Stimulated activated CD4-positive, alpha-beta T cell treated with anti-CD3 and anti-CD28 coated beads, Interleukin-1b, Interleukin-23, amount 100 ng/mL, for 1 hour (primary cell): ENCODE measurements at regions not wholly inside any gene's neighbourhood (a gene's known extent, or its start where the extent isn't known, plus 50 kb on each side); places are given as distances from the start of the nearest gene placed in this dataset.
"Not testable (repeated sequence)": the region's sequence is repeated elsewhere in the genome, so short reads cannot be mapped to it uniquely, and the experiment has no call there.

Experiments used
- DNase-seq, 2 donors: peaks; one replicate each; pipeline ENCODE4 v3.0.0-alpha.2; 2020; ENCODE audit warnings: low read depth in 2 of 2

DNA sequence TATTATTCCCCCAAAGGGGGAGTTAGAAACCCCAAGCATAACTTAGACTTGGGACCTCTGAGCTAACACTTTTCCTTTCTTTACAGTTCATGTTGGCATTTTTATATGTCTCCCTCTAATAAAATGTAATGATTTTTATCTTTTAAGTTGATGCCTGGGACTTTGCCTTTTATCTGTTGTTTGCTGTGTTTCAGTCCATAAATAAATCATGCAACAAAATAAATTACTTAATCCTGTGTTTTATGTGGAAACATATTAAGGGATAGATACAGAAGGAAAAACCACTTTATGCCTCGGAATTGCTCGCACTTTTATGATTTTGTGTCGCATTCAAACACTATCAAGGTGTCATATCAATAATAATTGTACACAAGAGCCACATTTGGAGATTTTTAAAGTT lies 93.7 kb upstream of the TBC1D5 start:
- DNase-seq: no peak

DNA sequence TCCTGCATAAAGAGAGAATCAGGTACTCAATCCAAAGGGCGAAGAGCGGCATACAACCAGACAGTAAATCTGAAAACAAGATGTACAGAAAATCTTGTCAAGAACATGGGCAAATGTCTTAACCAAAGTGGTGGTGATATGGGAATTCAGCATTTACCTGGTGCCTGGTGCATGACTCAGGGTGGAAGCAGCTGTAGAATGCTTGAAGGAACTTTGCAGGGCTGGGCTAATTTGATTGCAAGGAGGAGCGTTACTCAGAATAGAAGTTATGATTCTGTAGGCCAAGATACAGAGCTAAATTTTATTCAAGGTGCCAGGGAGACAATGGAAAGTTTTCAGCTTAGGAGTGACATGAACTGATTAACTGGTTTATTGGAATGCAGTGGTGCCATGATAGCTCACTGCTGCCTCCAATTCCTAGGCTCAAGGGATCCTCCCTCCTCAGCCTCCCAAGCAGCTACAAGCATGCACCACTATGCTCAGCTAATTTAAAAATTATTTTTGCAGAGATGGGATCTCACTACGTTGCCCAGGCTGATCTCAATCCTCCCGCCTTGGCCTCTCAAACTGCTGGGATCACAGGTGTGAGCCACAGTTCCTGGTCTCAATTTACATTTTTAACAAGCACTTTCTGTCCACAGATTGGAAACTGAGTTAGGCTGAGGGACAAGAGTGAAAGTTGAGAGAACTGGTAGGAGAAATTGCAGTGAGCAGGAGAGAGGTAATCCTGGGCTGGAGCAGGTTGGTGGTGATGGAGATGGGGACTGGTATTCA lies 91.5 kb upstream of the TBC1D5 start:
- DNase-seq: no peak

DNA sequence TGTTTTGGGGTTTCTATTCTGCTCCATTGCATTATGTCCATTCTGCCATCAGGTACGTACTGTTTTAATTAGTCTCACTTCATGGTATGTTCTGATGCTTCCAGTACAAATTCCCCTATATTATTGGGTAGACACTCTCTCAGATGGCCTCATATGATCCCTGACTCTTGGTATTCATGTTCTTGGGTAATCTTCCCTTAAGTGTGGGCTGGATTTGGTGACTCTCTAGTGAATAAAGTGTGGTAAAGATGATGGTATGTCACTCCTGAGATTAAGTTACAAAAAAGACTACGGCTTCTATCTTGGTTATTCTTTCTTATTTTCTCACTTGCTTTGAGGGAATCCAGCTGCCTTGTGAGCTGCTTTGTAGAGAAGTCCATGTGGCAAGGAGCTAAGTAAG lies 89.6 kb upstream of the TBC1D5 start:
- DNase-seq: no peak

DNA sequence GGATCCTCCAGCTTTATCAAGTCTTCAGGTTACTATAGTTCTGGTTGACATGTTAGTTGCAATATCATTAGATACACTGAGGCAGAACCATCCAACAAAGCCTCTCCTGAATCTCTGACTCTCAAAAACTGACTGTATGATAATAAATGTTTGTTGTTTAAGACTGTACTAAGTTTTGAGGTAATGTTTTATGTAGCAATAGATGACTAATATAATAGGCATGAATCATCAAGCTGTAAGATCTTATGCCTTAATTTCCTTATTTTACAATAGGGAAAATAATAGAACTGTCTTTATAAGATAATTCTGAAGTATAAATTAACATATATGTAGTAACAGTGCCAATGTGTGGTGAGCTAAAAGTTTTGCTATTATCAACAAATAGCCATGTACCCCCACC lies 88.9 kb upstream of the TBC1D5 start:
- DNase-seq: no peak

DNA sequence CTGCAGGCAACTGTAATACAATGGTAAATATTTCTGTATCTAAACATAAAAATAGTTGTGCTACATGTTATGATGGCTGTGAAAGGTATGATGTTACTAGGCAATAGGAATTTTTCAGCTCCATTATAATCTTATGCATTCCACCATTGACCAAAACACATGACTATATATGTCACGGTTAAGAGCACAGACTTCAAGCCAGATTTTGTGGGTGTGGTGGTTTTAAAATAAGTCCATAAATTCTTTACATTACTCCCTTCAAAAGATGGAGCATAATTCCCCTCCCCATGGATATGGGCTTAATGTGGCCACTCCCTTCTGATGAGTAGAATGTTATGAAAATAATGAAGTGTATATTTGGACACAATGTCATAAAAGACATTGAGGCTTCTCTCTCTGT lies 88.4 kb upstream of the TBC1D5 start:
- DNase-seq: no peak

DNA sequence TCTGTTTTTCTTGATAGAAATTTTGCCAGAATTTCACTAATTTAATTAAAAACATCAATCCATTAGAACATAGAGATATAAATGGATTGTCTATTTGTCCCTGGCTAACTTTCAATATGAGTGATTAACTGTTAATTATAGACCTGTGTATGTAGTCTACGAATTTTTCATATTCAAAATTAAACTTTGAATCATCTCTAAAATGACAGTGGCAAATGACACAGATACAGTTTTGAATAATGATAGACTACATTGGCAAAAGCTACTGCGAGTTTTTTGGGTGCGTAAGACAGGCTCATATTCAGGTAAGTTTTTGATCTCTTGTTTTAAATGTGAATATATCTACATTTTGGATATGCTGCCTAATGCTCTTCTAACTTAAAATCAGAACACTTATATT lies 86.0 kb upstream of the TBC1D5 start:
- no peak for DNase-seq

DNA sequence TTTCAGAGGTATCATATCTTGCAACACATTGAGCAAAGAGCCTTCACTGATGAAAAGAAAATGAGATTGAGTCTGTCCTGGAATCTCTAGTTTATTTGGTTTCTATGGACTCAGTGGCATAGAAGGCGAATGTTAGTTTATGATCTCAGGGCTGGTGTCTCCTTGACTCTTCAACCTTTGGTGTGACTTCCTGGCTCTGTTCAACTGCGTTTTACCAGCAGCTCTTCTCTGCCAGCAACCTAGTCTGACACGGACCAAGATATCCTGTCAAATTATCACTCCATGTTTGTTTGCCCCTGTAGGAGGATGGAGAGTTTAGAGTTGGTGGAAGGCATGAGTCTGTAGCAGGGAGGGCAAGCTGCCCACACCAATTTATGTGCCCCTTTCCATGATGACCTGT lies 82.9 kb upstream of the TBC1D5 start:
- DNase-seq: no peak

DNA sequence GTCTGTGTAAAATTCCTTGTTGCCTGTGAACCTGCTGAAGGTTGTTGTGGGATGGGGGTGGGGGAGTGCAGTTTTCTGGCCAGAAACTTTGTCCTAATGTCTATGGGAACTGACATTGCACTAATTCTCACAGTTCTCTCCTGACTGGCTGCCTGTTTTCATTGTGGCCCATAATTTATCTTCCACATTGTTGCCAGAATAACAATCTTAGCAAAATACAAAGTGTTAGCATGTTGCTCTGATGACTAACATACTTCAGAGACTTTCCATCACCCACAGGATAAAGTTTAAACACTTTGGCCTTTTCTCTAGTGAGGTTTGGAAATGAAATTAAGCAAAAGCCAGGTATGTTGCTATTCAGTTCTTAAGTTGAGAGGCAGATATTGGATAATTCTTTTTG lies 81.4 kb upstream of the TBC1D5 start:
- no peak for DNase-seq

DNA sequence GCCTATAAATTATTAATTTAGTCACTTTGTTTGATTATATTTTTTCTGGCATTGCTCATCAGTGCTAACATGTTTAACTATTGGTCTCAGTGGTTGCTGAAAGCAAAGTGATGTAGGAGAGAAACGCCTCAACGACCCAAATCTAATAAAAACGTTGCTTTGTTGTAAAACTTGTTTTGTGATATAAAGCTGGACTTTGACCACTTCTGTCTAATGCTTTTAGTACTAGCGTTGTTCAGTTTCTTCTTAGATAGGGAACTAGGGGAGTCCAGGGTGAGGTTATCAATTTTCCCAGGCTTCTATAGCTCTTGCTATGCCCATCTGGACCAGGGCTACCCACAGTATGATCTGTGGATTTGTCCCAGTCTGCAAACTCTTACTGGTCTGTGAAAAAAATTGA lies 80.6 kb upstream of the TBC1D5 start:
- DNase-seq: no peak

DNA sequence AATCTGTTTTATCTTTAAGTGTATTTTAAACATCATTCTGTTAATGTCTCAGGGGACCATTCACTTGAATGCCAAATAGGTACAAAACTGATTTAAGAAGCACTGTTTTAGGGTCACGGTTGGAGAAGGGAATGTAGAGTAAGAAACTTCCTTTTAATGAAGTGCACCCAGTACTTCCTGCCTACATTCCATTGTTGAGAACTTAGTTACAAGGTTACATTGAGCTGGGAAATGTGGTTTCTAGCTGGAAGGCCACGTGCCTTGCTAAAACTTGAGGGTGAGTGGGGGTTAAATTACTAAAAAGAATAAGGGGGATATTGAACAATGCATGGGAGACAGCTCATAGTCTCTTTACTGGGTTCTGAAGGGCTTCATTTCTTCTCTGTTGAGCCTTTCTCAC lies 78.3 kb upstream of the TBC1D5 start:
- no peak for DNase-seq

DNA sequence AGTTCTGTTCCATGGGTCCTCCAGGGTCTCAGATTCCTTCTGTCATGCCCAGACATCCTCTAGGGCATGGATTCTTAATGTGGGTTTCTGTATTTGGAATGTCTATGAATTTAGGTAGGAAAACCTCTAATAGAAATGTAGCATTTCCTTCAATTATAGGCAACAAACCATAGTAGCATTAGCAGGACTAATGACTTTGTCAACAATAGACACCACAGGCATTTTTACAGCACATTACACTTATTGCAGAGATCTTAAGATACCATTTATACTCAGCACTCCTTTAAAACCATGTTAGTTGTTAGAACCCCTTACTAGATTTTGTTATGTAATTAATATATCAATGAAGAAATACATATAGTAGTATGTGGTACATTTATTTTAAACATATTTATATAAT lies 77.8 kb upstream of the TBC1D5 start:
- DNase-seq: no peak

DNA sequence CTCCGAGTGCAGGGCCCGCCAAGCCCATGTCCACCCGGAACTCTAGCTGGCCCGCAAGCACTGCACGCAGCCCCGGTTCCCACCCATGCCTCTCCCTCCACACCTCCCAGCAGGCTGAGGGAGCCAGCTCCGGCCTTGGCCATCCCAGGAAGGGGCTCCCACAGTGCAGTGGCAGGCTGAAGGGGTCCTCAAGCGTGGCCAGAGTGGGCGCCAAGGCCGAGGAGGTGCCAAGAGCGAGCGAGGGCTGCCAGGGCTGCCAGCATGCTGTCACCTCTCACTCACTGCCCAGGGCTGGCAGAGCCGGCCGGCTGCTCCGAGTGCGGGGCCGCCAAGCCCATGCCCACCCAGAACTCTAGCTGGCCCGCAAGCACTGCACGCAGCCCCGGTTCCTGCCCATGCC lies 75.5 kb upstream of the TBC1D5 start:
- DNase-seq: not testable (repeated sequence)

DNA sequence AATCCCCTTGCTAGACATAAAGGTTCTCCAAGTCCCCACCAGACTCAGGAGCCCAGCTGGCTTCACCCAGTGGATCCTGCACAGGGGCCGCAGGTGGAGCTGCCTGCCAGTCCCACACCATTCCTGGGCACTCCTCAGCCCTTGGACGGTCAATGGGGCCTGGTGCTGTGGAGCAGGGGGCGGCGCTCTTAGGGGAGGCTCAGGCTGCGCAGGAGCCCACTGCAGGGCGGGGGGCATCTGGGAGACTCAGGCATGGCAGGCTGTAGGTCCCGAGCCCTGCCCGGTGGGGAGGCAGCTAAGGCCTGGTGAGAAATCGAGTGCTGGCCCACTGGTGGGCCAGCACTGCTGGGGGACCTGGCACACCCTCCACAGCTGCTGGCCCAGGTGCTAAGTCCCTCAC lies 75.1 kb upstream of the TBC1D5 start:
- DNase-seq: no peak

DNA sequence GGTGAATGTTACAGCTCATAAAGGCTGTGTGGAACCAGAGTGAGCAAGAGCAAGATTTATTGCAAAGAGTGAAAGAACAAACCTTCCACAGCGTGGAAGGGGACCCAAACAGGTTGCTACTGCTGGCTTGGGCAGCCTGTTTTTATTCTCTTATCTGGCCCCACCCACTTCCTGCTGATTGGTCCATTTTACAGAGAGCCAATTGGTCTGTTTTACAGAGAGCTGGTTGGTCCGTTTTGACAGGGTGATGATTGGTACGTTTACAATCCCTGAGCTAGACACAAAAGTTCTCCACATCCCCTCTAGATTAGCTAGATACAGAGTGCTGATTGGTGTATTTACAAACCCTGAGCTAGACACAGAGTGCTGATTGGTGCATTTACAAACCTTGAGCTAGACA lies 74.4 kb upstream of the TBC1D5 start:
- DNase-seq: not testable (repeated sequence)

DNA sequence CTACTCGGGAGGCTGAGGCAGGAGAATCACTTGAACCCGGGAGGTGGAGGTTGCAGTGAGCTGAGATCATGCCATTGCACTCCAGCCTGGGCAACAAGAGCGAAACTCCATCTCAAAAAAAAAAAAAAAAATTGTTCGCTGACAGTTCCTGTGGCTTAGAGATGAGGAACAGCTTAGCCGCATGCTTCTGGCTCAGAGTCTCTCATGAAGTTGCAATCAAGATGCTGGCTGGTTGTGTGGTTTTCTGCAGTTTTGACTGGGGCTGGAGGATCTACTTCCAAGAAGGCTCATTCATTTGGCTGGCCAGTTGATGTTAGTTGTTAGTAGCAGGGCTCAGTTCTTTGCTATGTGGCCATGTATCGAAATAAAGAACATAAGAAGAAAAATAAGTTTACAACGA lies 69.9 kb upstream of the TBC1D5 start:
- not testable (repeated sequence) for DNase-seq

DNA sequence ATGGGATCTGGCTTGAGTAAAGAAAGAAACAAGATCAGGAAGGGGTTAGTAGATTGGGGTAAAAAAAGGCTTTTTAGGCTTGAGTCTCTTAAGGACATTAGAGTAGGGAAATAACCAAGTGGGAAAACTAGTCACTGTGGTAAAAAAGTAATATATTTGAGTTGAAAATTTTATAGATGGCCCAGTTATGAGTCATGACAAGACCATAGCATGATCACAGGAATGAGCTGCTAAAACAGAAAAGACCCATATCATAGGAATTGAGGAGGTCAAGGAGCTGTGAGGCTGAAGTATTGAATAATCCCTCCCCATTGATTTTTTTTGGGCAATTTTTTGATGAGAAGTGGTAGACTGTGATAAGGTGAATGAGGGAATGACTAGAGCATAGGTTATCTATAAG lies 69.2 kb upstream of the TBC1D5 start:
- DNase-seq: no peak

DNA sequence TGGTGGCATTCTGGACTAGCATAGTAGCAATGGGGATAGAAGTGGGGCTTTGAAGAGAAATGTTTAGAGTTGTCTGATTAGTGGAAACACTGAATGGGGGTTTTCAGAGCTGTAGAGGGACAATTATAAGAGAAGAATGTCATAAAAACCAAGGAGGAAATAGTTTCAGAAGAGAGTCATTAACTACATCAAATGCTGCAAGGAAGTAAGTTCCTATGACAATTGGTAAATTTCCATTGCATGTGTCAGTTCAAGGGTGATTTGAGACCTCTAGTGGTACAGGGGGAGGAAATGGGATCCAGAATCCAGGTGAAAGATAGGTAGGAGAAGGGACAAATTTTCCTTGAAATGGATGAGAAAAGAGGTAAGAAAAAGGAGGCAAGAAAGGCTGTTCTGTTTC lies 68.3 kb upstream of the TBC1D5 start:
- no peak for DNase-seq

DNA sequence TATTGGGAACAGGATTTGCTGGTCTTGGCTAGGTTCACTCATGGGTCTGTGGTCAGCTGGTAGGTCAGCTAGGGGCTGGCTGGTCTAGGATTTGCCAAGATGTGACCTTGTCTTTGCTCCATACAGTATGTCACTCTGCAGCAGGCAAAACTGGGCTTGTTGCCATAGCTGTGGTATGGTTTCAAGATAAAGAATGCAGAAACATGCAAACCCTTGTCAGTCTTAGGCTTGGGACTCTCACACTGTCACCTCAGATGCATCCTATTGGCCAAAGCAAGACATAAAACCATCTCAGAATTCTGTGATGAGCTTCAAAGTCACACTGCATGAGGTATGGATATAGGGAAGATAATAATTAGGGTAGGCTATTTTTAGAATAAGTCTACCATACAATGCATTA lies 66.6 kb upstream of the TBC1D5 start:
- no peak for DNase-seq

DNA sequence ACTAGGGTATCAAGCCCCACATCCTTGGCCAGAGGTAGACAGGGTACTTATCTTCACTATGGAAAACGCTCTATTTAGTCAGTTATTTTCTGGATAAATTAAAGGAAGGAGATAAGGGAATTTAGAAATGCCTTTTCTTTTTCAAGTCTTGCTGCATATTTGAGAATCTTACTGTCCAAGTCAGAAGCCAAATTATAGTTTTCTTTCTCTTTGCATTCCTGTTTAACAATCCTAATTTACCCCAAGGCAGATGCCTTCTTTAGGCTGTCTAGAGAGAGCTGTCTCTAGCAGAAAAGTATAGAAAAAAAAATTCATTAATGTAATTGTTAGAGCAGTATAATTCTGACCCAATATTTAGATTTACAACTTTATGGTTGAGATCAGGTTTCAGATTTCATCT lies 64.4 kb upstream of the TBC1D5 start:
- no peak for DNase-seq

DNA sequence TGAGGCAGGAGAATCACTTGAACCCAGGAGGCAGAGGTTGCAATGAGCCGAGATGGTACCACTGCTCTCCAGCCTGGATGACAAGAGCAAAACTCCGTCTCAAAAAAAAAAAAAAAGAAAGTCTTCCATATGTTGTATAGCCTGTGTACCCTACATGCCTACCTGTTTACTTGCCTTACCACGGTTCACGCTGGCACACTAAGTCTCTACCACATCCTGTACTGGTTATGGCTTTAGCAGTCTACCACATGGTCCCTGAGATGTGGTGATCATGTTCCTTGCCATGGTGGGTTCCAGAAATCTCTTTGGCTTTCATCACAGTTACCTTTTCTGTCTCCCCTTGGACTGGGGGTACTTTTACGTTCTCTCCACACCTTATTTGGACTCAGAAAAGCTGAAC lies 63.8 kb upstream of the TBC1D5 start:
- no peak for DNase-seq

DNA sequence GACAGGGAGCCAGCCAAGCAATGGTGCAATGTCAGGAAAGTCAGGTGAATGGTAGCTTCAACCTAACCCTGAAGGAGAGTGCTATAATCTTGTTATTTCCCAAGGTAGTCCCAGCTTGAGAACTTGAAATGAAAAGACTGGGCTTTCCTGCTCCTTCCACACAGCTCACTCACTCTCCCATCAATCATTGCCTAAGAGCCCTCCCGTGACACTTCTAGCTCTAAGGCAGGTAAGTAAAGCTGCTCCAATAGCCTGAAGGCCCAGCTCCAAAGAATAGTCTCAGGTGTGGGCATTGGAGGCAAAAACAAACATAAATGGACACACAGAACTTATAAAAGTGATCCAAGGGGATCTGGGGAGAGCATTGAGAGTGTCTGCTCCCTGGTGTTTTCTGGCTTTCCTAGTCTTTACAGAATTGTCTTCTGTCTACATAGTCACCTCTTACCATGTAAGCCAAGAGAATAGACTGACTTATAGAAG lies 63.1 kb upstream of the TBC1D5 start:
- DNase-seq: no peak

DNA sequence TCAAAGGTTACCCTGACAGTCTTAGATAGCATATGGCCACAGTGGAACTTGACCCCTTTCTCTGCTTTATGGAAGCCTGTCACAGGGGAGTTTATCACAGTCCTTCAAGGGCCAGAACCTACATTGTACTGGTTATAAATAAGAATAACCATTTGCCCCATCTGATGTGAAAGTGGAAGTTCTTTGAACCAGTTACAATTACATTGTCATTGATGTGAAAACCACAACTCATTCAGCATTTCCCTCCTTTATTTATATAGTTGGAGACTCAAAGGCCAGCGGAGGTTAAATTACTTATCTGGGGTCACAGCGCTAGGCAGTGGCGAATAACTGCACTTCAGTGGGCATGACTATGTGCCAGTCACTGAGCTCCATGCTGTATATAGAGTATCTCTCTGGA lies 60.5 kb upstream of the TBC1D5 start:
- DNase-seq: no peak

DNA sequence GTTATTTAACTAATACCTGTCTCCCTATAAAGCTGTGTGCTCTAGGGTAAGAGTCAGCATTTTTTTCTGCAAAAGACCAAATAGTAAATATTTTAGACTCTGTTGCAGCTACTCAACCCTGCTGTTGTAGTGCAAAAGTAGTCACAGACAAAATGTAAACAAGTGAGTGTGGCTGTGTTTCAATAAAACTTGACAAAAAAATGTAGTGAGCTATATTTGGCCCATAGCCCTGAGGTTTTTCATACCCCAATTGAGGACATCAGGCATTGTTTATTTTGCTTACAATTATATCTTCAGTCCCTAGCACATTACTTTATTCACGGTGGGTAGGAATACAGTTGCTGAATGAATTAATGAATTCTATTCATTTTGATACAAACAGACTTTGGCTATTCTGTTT lies 58.7 kb upstream of the TBC1D5 start:
- no peak for DNase-seq

DNA sequence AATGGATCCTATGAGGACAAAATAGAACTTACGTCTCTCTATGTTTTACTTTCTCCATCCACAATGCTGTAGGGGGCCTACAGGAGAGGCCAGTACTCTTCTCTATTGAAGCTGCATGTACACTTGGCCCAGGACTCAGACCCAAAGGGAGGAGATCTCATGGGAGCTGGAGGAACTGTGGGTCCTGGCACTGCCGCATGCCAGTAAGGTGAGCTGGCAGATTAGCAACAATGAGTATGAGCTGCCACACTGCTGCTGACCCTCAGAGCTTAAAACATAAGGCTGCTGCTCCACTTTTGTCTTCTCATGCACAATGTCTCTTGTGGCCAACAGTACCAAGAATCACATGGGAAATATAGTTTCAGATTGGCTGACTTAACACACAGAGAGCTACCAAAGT lies 57.8 kb upstream of the TBC1D5 start:
- no peak for DNase-seq
